GM19452 (cell line): ENCODE measurements at regions not wholly inside any gene's neighbourhood (a gene's known extent, or its start where the extent isn't known, plus 50 kb on each side); places are given as distances from the start of the nearest gene placed in this dataset.

Experiments used
- ATAC-seq: cut with Tn5 transposase; IDR thresholded peaks from one replicate; pipeline ENCODE4 v1.9.1; 2021; ENCODE audit not compliant: unreplicated experiment

DNA sequence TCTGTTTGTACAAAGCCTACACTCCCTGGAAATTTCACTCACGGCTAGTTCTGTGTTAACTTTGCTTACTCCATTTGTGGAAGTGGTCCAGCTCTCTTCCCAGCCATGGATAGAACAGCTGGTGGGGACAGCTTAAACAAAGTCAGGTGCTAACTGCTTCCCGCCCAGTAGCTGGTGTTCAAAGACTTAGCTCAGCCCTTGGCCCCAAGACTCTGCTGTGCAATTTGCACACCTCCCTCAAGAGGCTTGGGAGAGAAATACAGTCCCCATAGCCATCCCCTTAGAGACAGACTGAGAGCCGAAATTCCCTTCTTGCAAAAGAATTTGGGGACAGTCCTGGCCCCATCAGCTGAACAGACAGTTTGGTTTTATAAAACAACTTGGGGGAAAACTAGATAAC is 73.8 kb upstream of the RAI14 start:
- ATAC-seq = no peak

GRCh38 chr5:34583167-34583566 is 73.0 kb upstream of the RAI14 start:
- ATAC-seq = no peak

DNA sequence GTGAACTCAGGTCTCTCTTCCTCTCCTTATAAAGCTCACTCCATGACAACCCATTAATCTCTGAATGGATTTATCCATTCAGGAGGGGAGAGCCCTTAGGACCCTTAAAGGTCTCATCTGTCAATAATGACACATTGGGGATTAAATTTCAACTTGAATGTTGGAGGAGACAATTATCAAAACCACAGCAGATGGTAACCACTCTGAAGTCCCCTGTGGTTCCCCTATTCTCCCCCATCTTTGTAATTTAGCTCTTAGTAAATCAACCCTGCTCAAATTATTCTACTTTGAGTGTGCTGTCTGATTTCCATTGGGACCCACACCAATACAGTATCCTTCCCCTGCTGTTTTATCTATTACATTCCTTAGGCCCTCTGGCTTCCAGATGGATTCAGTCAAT is 72.0 kb upstream of the RAI14 start:
- ATAC-seq = no peak

- ATAC-seq = no peak
These were observed 70.5 kb upstream of the RAI14 start for GRCh38 chr5:34585601-34586104.

- ATAC-seq = no peak
These were observed 69.8 kb upstream of the RAI14 start for GRCh38 chr5:34586117-34586885.

DNA sequence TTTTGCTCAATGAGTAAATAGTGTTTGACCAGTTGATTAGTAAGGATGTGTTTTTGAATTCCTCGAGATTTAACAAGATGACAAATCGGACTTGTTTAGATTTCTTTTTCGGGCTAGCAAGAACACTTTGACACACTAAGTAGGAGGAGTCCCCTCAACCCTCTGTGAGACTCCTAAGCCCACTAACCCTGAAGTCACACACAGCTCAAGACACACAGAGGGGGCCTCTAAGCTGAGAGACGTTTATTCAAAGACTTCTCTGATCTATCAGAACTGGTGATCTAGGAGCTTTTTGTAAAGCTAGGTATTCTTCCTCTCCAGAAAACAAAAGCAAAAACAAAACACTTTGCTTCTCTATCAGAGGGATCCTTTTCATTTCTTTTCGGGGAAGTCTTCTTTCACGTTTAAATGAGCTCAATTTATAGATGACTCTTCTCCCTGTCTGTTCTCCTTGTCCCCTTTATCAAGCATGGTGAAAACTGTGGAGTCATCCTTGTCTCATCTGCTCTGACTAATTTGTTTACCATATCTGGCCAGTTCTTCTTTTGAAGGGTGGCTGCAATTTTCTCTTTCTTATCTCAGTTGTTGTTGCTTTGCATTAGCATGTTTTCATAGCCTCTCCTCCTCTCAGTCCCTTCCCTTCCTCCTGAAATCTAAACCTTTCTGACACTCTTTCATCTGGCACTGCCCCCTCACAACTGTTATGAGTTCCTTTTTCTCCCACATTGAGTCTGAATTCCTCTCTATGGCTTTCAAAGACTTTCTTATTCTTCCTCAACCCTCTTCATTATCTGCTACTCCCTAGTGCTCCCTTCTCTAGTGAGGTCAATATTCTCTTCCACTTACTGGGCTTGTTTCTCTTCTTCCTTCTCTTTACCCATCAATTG is 68.5 kb upstream of the RAI14 start:
- no peak for ATAC-seq

DNA sequence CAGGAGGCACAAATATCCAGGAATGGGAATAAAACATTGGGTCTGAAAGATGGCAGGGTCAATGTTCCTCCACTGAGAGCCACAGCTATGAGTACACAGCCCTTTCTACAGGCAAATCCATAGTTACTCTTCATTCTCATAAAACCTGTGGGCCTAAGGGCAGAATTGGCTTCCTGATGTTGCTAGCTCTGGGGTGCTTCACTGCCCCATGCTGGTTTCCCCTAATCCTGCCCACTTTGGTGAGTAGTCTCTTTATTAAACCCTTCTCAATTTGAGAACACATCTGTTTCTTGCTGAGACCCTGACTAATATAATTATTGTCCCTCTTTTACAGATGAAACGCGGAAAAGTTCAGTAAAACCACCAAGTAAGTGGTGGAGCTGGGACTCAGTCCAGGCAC is 66.3 kb upstream of the RAI14 start:
- ATAC-seq = no peak

- no peak for ATAC-seq
These were observed 64.4 kb upstream of the RAI14 start for GRCh38 chr5:34591723-34592122.

DNA sequence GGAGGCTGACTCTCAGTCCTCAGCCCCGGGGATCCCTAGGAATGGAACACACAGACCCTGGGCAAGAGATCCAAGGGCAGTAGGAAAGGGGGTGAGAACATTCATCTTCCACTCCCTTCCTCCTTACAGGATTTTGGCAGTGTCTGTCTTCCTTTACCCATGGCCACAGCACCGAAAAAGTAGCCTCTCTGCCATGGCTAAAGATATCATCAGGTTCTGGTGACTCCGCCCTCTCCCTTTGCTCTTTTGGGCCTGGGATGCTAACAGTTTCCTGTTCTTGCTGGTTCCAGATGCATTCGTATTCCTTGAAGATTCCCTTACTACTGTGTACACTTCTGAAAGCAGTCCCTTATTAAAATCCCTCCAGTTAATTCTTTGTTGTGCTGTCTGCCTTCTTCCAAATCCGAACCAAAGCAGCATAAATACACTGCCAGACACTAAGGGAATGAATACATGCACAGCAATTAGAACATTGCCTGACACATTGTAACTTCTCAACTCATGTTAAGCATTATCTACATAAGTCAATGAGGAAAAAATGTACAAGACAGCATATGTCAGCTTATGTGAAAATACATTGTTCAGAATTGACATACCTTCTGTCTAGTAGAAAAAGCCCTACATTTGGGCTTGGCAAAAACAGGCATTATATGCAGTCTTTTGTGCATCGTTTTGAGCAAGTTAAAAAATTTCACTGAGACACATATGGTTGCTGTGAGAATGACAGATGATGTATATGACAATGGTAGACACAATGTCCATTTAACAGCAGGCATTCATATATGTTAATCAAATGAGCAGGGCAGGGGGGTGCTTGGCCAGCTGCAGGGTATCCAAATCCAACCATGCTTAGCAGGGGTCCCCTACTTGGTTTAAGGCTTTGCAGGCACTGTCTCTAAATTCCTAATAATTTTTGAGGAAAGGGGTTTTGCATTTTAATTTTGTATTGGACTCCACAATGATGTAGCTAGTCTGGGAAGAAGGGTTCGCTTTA is 58.8 kb upstream of the RAI14 start:
- ATAC-seq = no peak

DNA sequence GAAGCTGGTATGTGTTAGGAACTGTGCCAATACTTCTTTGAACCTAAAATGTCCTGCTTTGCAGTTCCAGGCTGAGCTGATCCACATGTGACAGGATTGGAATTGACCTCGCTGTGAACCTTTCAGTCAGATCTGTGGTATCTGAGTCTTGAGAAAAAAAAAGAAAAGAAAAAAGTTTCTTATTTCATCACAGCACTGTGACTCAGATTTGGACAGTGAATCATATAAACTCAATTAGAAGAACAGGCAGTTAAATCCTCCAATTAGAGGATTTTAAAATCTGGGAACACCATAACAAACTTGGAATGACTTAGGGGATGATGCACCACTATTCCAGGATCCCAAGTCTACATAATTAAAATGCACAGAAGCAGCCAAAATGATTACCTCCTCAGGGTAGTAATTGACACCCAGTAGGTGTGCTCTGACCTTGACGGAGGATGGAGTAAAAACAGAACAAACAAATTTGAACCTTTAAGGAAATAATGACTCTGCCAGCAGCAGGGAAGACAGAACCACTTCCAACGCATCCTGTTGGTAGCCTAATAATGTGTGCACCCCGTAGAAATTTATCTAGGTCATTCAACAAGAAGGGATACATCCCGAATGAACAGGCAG is 57.8 kb upstream of the RAI14 start:
- ATAC-seq = no peak

GRCh38 chr5:34599471-34600117 is 56.5 kb upstream of the RAI14 start:
- no peak for ATAC-seq

DNA sequence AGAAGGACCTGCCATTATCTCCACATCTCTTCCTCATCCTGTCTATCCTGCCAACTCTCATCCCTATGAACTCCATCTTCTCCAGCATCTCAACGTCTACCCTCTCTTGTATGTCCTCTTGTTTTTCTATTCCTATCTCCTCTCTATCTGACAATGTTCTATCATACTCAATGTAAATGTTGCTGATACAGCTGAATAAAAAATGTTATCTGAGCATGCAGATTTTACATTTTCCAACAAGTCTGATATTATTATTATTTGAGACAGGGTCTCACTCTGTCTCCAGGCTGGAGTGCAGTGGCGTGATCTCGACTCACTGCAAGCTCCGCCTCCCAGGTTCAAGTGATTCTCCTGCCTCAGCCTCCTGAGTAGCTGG is 56.0 kb upstream of the RAI14 start:
- ATAC-seq = no peak

- no peak for ATAC-seq
These were observed 52.8 kb upstream of the RAI14 start for GRCh38 chr5:34603378-34603777.

- ATAC-seq = no peak
These were observed 51.9 kb upstream of the RAI14 start for GRCh38 chr5:34604119-34604675.

DNA sequence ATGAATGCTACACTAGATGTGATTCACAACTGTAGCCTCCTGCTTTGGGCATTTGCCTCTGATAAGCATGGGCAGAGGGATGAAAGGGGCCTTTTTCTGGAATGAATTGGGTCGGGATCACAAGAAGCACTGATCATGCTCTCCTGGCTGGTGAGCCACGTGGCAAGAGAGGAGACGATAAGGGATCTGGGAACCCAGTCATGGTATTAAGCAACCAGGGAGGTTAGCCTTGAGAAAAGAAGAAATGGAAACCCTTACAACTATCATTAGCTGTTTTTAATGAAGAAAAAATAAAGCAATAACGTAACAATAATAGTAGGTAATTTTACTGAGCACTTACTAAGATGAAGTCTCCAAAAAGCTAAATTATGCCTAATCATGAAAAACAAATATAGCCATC is 50.0 kb upstream of the RAI14 start:
- ATAC-seq = no peak
